Neural progenitor cell (in vitro differentiated cells): ENCODE measurements at regions not wholly inside any gene's neighbourhood (a gene's known extent, or its start where the extent isn't known, plus 50 kb on each side); places are given as distances from the start of the nearest gene placed in this dataset.

Experiments
- CTCF ChIP-seq: fragments of 200-600 bp; sonication (generic); IDR thresholded peaks from 2 replicates; pipeline ENCODE4 v1.5.1; 2017; ENCODE audit warnings: antibody characterized with exemption, mild to moderate bottlenecking
- EZH2 ChIP-seq: fragments of 200-600 bp; sonication (generic); IDR thresholded peaks from 2 replicates; pipeline ENCODE4 v1.6.1; 2017; ENCODE audit warnings: antibody characterized with exemption, mild to moderate bottlenecking, moderate library complexity
- EZH2phosphoT487 ChIP-seq: fragments of 200-600 bp; sonication (generic); IDR thresholded peaks from 2 replicates; pipeline ENCODE4 v1.6.1; 2017; ENCODE audit warnings: antibody characterized with exemption

GRCh38 chr7:11239316-11239715, 265.6 kb downstream of the PHF14 start:
- TF ChIP-seq CTCF (no peak), EZH2 (no peak), EZH2phosphoT487 (no peak)
